ENCODE measurements at regions not wholly inside any gene's neighbourhood (a gene's known extent, or its start where the extent isn't known, plus 50 kb on each side); places are given as distances from the start of the nearest gene placed in this dataset.

DNA sequence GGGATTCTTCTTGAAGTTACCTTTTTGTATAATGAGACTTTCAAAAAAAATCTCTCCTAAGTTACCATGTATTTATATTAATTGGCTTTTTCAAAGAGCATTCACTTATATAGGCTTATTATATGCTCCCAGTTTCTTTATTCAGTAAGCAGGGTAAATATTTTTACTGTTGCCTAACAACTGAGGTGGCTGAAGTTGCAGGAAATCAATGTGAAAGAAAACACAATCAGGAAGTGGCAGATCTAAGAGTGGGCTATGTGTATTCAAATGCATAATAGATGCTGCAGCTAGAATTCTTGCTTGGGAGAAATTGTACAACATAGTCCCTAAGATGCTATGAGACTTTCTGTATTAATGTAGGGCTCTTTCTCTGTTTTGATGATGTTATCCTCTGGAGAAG, 606.9 kb downstream of the NUF2 start:
- TF ChIP-seq CTCF (IDR thresholded peaks at IDR 0.05 in 4 of 5, conservative IDR thresholded peaks at IDR 0.05 in 1 of 5) (no peak), POLR2A (IDR thresholded peaks at IDR 0.05) (no peak)

Measured in gastrocnemius medialis (tissue), 4 donors.